A549 (cell line): ENCODE measurements at regions not wholly inside any gene's neighbourhood (a gene's known extent, or its start where the extent isn't known, plus 50 kb on each side); places are given as distances from the start of the nearest gene placed in this dataset.

ENCODE experiments used
- ATAC-seq, 2 experiments: fragments of 200-7000 bp in 1 of 2; fragments of >200 bp in 1 of 2; cut with Nextera tagmentation in 1 of 2; cut with Tn5 transposase in 1 of 2; 3 replicates each; pipeline versions ENCODE4 v1.8.0 to v1.9.1; 2018 to 2020; ENCODE audit warnings: mild to moderate bottlenecking in 1 of 2, moderate library complexity in 1 of 2
- CTCF ChIA-PET: fragments of 300-600 bp; sonication (Branson Sonifier 250); formaldehyde crosslinking; extraction: SDS; loops from one replicate; lab custom pipeline; 2021; ENCODE audit warnings: antibody characterized with exemption, inconsistent platforms; lab: Yijun Ruan, JAX
- POLR2A ChIA-PET: fragments of 350-600 bp; formaldehyde crosslinking; extraction: SDS; loops from one replicate; lab custom pipeline; 2021; ENCODE audit warnings: antibody characterized with exemption, inconsistent platforms; lab: Yijun Ruan, JAX
- DNase-seq, 2 experiments: peaks; one replicate each; pipeline versions ENCODE4 v3.0.0 to v3.0.0-alpha.2; 2011 to 2016; ENCODE audit warnings: low read depth in 1 of 2, low spot score in 1 of 2
- FAIRE-seq: peaks from 2 replicates; lab custom pipeline; 2011; peaks lifted over from hg19 to GRCh38; lab: Jason Lieb, UNC
- H3K27ac ChIP-seq, 2 experiments: fragments of >200 bp; sonication (Bioruptor Twin); formaldehyde crosslinking; 3 replicates each; pipeline ENCODE4 v1.5.1; 2016 to 2017
- H3K4me1 ChIP-seq: fragments of >200 bp; sonication (Bioruptor Twin); formaldehyde crosslinking; 3 replicates; pipeline ENCODE4 v1.6.1; 2016
- H3K4me2 ChIP-seq: fragments of >200 bp; sonication (Bioruptor Twin); formaldehyde crosslinking; 3 replicates; pipeline ENCODE4 v1.6.1; 2016
- H3K4me3 ChIP-seq: fragments of >200 bp; sonication (Bioruptor Twin); formaldehyde crosslinking; 3 replicates; pipeline ENCODE4 v1.5.1; 2016
- H3K9me3 ChIP-seq: fragments of >200 bp; sonication (Bioruptor Twin); formaldehyde crosslinking; 3 replicates; pipeline ENCODE4 v1.6.1; 2016
- ATOH8 ChIP-seq: fragments of 250-450 bp; sonication (Bioruptor Pico); IDR thresholded peaks from 2 replicates; pipeline ENCODE4 v1.5.0; 2020; ENCODE audit warnings: low read depth, mild to moderate bottlenecking, moderate library complexity
- CEBPB ChIP-seq, 2 experiments: fragments of >200 bp in 1 of 2; sonication (Bioruptor Twin) in 1 of 2; formaldehyde crosslinking in 1 of 2; IDR thresholded peaks; 2 replicates each; pipeline ENCODE4 v1.6.1; 2012 to 2016
- CHD2 ChIP-seq: fragments of 150-350 bp; IDR thresholded peaks from 2 replicates; pipeline ENCODE4 v1.6.1; 2014; ENCODE audit warnings: low read length; ENCODE audit not compliant: partially characterized antibody
- EHMT2 ChIP-seq: fragments of 200-600 bp; sonication (generic); IDR thresholded peaks from 2 replicates; pipeline ENCODE4 v1.6.1; 2016; ENCODE audit warnings: antibody characterized with exemption, low read depth, mild to moderate bottlenecking, moderate library complexity
- EP300 ChIP-seq, 2 experiments: fragments of >200 bp; sonication (Bioruptor Twin); formaldehyde crosslinking; IDR thresholded peaks; 2 replicates in 1 of 2; 3 replicates in 1 of 2; pipeline ENCODE4 v1.6.1; 2016 to 2017
- ESRRA ChIP-seq: fragments of 150-350 bp; IDR thresholded peaks from 2 replicates; pipeline ENCODE4 v1.6.1; 2014; ENCODE audit warnings: mild to moderate bottlenecking, low read length, borderline replicate concordance
- FOSB ChIP-seq: fragments of 250-450 bp; sonication (Bioruptor Pico); IDR thresholded peaks from 2 replicates; pipeline ENCODE4 v1.5.0; 2020; ENCODE audit warnings: mild to moderate bottlenecking, moderate library complexity
- GATA3 ChIP-seq: IDR thresholded peaks from 2 replicates; pipeline ENCODE4 v1.6.1; 2012; ENCODE audit warnings: borderline replicate concordance
- HDAC2 ChIP-seq: fragments of 200-600 bp; sonication (generic); IDR thresholded peaks from 2 replicates; pipeline ENCODE4 v1.6.1; 2016
- HEYL ChIP-seq: fragments of 250-450 bp; sonication (Bioruptor Pico); IDR thresholded peaks from 2 replicates; pipeline ENCODE4 v1.8.0; 2021; ENCODE audit warnings: mild to moderate bottlenecking, moderate library complexity
- HMGXB4 ChIP-seq: fragments of 250-450 bp; sonication (Bioruptor Pico); IDR thresholded peaks from 2 replicates; pipeline ENCODE4 v1.5.0; 2021; ENCODE audit warnings: mild to moderate bottlenecking, moderate library complexity, borderline replicate concordance
- HOXB13 ChIP-seq: fragments of 250-450 bp; sonication (Bioruptor Pico); IDR thresholded peaks from 2 replicates; pipeline ENCODE4 v1.5.0; 2020; ENCODE audit warnings: low read depth, mild to moderate bottlenecking, moderate library complexity
- NFE2L2 ChIP-seq: fragments of 150-350 bp; conservative IDR thresholded peaks from 2 replicates; pipeline ENCODE4 v1.6.1; 2014; ENCODE audit warnings: low read length
- NPAS2 ChIP-seq: fragments of 250-450 bp; sonication (Bioruptor Pico); IDR thresholded peaks from 2 replicates; pipeline ENCODE4 v1.8.0; 2022; ENCODE audit warnings: mild to moderate bottlenecking, moderate library complexity, borderline replicate concordance
- PBX3 ChIP-seq: IDR thresholded peaks from 2 replicates; pipeline ENCODE4 v1.6.1; 2012
- POLR2AphosphoS2 ChIP-seq: conservative IDR thresholded peaks from 2 replicates; pipeline ENCODE4 v1.6.1; 2012; ENCODE audit warnings: low read length, improper control_type of control experiment, inconsistent platforms
- RAD21 ChIP-seq, 2 experiments: fragments of >200 bp in 1 of 2; sonication (Bioruptor Twin) in 1 of 2; formaldehyde crosslinking in 1 of 2; IDR thresholded peaks in 1 of 2; conservative IDR thresholded peaks in 1 of 2; 2 replicates in 1 of 2; 3 replicates in 1 of 2; pipeline ENCODE4 v1.6.1; 2012 to 2018; ENCODE audit warnings: inconsistent platforms in 1 of 2
- REST ChIP-seq: fragments of 200-600 bp; sonication (generic); IDR thresholded peaks from 2 replicates; pipeline ENCODE4 v1.6.1; 2016; ENCODE audit warnings: antibody characterized with exemption, mild to moderate bottlenecking, moderate library complexity
- RFX5 ChIP-seq: fragments of 450-650 bp; IDR thresholded peaks from 2 replicates; pipeline ENCODE4 v1.7.1; 2014; ENCODE audit warnings: antibody characterized with exemption, mild to moderate bottlenecking, moderate library complexity
- RNF2 ChIP-seq: fragments of 200-600 bp; sonication (generic); IDR thresholded peaks from 2 replicates; pipeline ENCODE4 v1.6.1; 2016; ENCODE audit warnings: low read depth, mild to moderate bottlenecking, antibody characterized with exemption, moderate library complexity, borderline replicate concordance
- SMC3 ChIP-seq: fragments of >200 bp; sonication (Bioruptor Twin); formaldehyde crosslinking; IDR thresholded peaks from 3 replicates; pipeline ENCODE4 v1.6.1; 2018; ENCODE audit warnings: inconsistent platforms
- TP53 ChIP-seq: fragments of 250-450 bp; sonication (Bioruptor Pico); IDR thresholded peaks from 2 replicates; pipeline ENCODE4 v1.5.0; 2021; ENCODE audit warnings: mild to moderate bottlenecking, moderate library complexity
- WGBS: methylation state at CpG from one replicate; pipeline ENCODE4 v1.1.6; 2017; ENCODE audit errors: missing lambda C conversion rate; 5-methylcytosine and 5-hydroxymethylcytosine counted together

GRCh38 chr1:221171768-221172167 lies 292.5 kb downstream of the HLX start (continued):
- TF ChIP-seq REST (no peak), RAD21 (conservative IDR thresholded peaks at IDR 0.05 in 1 of 2, IDR thresholded peaks at IDR 0.05 in 1 of 2) (no peak), SMC3 (no peak), HEYL (CRISPR knock-in tag) (no peak), PBX3 (no peak), HDAC2 (no peak), HMGXB4 (CRISPR knock-in tag) (no peak), NFE2L2 (no peak)

- WGBS, result 100% methylated on average over 1 of the region's 1 CpG
- Histone ChIP-seq H3K27ac (no peak overlapping the region), H3K4me3 (no peak overlapping the region), H3K4me2 (no peak overlapping the region), H3K9me3 (no peaks in the 10 kb centered on the region), H3K4me1 (no peaks in the 10 kb centered on the region)
- ChIA-PET POLR2A (no interaction called here), CTCF (no interaction called here)
- ATAC-seq (no peak), DNase-seq (no peak), FAIRE-seq (no peak)
- TF ChIP-seq TP53 (CRISPR knock-in tag) (no peak), RNF2 (no peak), EHMT2 (no peak), CEBPB (IDR thresholded peaks at IDR 0.05) (no peak), ATOH8 (CRISPR knock-in tag) (no peak), EP300 (IDR thresholded peaks at IDR 0.05) (no peak), ESRRA (no peak), HOXB13 (no peak), SMC3 (no peak), FOSB (CRISPR knock-in tag) (no peak), POLR2AphosphoS2 (no peak), CHD2 (no peak), RFX5 (no peak), GATA3 (no peak), NPAS2 (no peak)
These were observed 293.6 kb downstream of the HLX start for GRCh38 chr1:221172841-221173240.
